Stimulated activated naive CD8-positive, alpha-beta T cell treated with anti-CD3 and anti-CD28 coated beads, Interleukin-15, amount 100 ng/mL, for 72 hours (primary cell): ENCODE measurements at regions not wholly inside any gene's neighbourhood (a gene's known extent, or its start where the extent isn't known, plus 50 kb on each side); places are given as distances from the start of the nearest gene placed in this dataset.

ENCODE experiments used
- ATAC-seq: fragments of 150-1000 bp; cut with Tn5 transposase; 2 replicates; pipeline ENCODE4 v1.10.0; 2021; ENCODE audit warnings: mild to moderate bottlenecking, moderate library complexity
- DNase-seq, 2 donors: peaks; one replicate each; pipeline ENCODE4 v3.0.0; 2021 to 2022
- H3K27ac Mint-ChIP-seq, 2 donors: one replicate each; pipeline ENCODE4 v1.8.0; 2022; ENCODE audit warnings: mild to moderate bottlenecking in 2 of 2, mixed read lengths in 2 of 2, moderate library complexity in 2 of 2
- H3K27me3 Mint-ChIP-seq: one replicate; pipeline ENCODE4 v1.8.0; 2022; ENCODE audit warnings: mixed read lengths
- H3K4me1 Mint-ChIP-seq: one replicate; pipeline ENCODE4 v1.8.0; 2022; ENCODE audit warnings: mild to moderate bottlenecking, mixed read lengths
- H3K4me3 Mint-ChIP-seq, 2 donors: one replicate each; pipeline ENCODE4 v1.8.0; 2022; ENCODE audit warnings: mild to moderate bottlenecking in 2 of 2, mixed read lengths in 2 of 2, moderate library complexity in 1 of 2
- H3K9me3 Mint-ChIP-seq, 2 donors: one replicate each; pipeline ENCODE4 v1.8.0; 2022; ENCODE audit warnings: mixed read lengths in 2 of 2

GRCh38 chr15:39376371-39376909, 204.4 kb upstream of the THBS1 start:
- DNase-seq (no peak), ATAC-seq (no peak)
- no peak overlapping the region for H3K4me3 Mint-ChIP-seq
- H3K27ac Mint-ChIP-seq: no peak overlapping the region
- H3K27me3 Mint-ChIP-seq: peaks cover 19% of the 10 kb centered on the region
- H3K9me3 Mint-ChIP-seq: peaks cover 7 to 11% of the 10 kb centered on the region in 2 donors
- no peaks in the 10 kb centered on the region for H3K4me1 Mint-ChIP-seq

GRCh38 chr15:39381517-39381916, 199.4 kb upstream of the THBS1 start:
- H3K9me3 Mint-ChIP-seq: no peaks in the 10 kb centered on the region
- H3K27ac Mint-ChIP-seq: no peak overlapping the region
- H3K4me1 Mint-ChIP-seq: no peaks in the 10 kb centered on the region
- no peak overlapping the region for H3K4me3 Mint-ChIP-seq
- DNase-seq: no peak
- peaks cover 19% of the 10 kb centered on the region for H3K27me3 Mint-ChIP-seq
- no peak for ATAC-seq

GRCh38 chr15:39388118-39388517, 192.8 kb upstream of the THBS1 start:
- no peaks in the 10 kb centered on the region for H3K4me1 Mint-ChIP-seq

GRCh38 chr15:39391230-39391629, 189.6 kb upstream of the THBS1 start:
- Mint-ChIP-seq H3K4me3 (no peak overlapping the region), H3K4me1 (no peaks in the 10 kb centered on the region), H3K9me3 (no peaks in the 10 kb centered on the region), H3K27ac (no peak overlapping the region), H3K27me3 (peaks cover 14% of the 10 kb centered on the region)
- DNase-seq (no peak), ATAC-seq (no peak)

More at GRCh38 chr15:39388118-39388517, 192.8 kb upstream of the THBS1 start:
- ATAC-seq (no peak), DNase-seq (no peak)
- Mint-ChIP-seq H3K9me3 (no peaks in the 10 kb centered on the region), H3K4me3 (no peak overlapping the region), H3K27me3 (peaks cover 8% of the 10 kb centered on the region), H3K27ac (no peak overlapping the region)

- H3K9me3 Mint-ChIP-seq: no peaks in the 10 kb centered on the region
- H3K27me3 Mint-ChIP-seq: peaks cover 17% of the 10 kb centered on the region
- H3K4me3 Mint-ChIP-seq: no peak overlapping the region
- H3K27ac Mint-ChIP-seq: no peak overlapping the region
- ATAC-seq (no peak), DNase-seq (no peak)
- H3K4me1 Mint-ChIP-seq: no peaks in the 10 kb centered on the region
These were observed 188.3 kb upstream of the THBS1 start for GRCh38 chr15:39392469-39393047.

- no peak for ATAC-seq
- no peak overlapping the region for H3K27ac Mint-ChIP-seq
These were observed 187.1 kb upstream of the THBS1 start for GRCh38 chr15:39393575-39394335.

GRCh38 chr15:39394496-39394895, 186.4 kb upstream of the THBS1 start:
- H3K9me3 Mint-ChIP-seq: no peaks in the 10 kb centered on the region
- H3K4me3 Mint-ChIP-seq: no peak overlapping the region
- peaks cover 17% of the 10 kb centered on the region for H3K27me3 Mint-ChIP-seq
- H3K4me1 Mint-ChIP-seq: no peaks in the 10 kb centered on the region
- DNase-seq (no peak), ATAC-seq (no peak)
- no peak overlapping the region for H3K27ac Mint-ChIP-seq

More at GRCh38 chr15:39393575-39394335, 187.1 kb upstream of the THBS1 start:
- Mint-ChIP-seq H3K4me1 (no peaks in the 10 kb centered on the region), H3K27me3 (peaks cover 17% of the 10 kb centered on the region), H3K9me3 (no peaks in the 10 kb centered on the region), H3K4me3 (no peak overlapping the region)
- no peak for DNase-seq

- Mint-ChIP-seq H3K4me3 (no peak overlapping the region), H3K27me3 (peaks cover 11% of the 10 kb centered on the region), H3K9me3 (no peaks in the 10 kb centered on the region), H3K4me1 (no peaks in the 10 kb centered on the region), H3K27ac (no peak overlapping the region)
- DNase-seq: no peak
- no peak for ATAC-seq
These were observed 183.8 kb upstream of the THBS1 start for GRCh38 chr15:39396979-39397615.

- H3K4me3 Mint-ChIP-seq: no peak overlapping the region
- no peak overlapping the region for H3K27ac Mint-ChIP-seq
- DNase-seq: no peak
- H3K4me1 Mint-ChIP-seq: no peaks in the 10 kb centered on the region
- peaks cover 9% of the 10 kb centered on the region for H3K27me3 Mint-ChIP-seq
- ATAC-seq: no peak
- H3K9me3 Mint-ChIP-seq: no peaks in the 10 kb centered on the region
These were observed 183.0 kb upstream of the THBS1 start for GRCh38 chr15:39397883-39398282.

GRCh38 chr15:39399600-39399999, 181.3 kb upstream of the THBS1 start:
- H3K27me3 Mint-ChIP-seq: peaks cover 9% of the 10 kb centered on the region
- H3K4me1 Mint-ChIP-seq: no peaks in the 10 kb centered on the region
- H3K27ac Mint-ChIP-seq: no peak overlapping the region
- no peaks in the 10 kb centered on the region for H3K9me3 Mint-ChIP-seq
- no peak overlapping the region for H3K4me3 Mint-ChIP-seq
- no peak for ATAC-seq
- DNase-seq: no peak

GRCh38 chr15:39400002-39400401, 180.9 kb upstream of the THBS1 start:
- peaks cover 9% of the 10 kb centered on the region for H3K27me3 Mint-ChIP-seq
- ATAC-seq: no peak

GRCh38 chr15:39400821-39401550, 179.9 kb upstream of the THBS1 start:
- Mint-ChIP-seq H3K9me3 (no peaks in the 10 kb centered on the region), H3K4me1 (no peaks in the 10 kb centered on the region), H3K4me3 (no peak overlapping the region), H3K27me3 (peaks cover 5% of the 10 kb centered on the region), H3K27ac (no peak overlapping the region)
- DNase-seq: no peak
- ATAC-seq: no peak

More at GRCh38 chr15:39400002-39400401, 180.9 kb upstream of the THBS1 start:
- Mint-ChIP-seq H3K9me3 (no peaks in the 10 kb centered on the region), H3K27ac (no peak overlapping the region), H3K4me3 (no peak overlapping the region), H3K4me1 (no peaks in the 10 kb centered on the region)
- no peak for DNase-seq

GRCh38 chr15:39403640-39404117, 177.2 kb upstream of the THBS1 start:
- ATAC-seq: no peak
- peaks cover 11% of the 10 kb centered on the region for H3K27me3 Mint-ChIP-seq

GRCh38 chr15:39404767-39405181, 176.1 kb upstream of the THBS1 start:
- no peak for ATAC-seq
- H3K27me3 Mint-ChIP-seq: peaks cover 11% of the 10 kb centered on the region
- DNase-seq: no peak
- no peak overlapping the region for H3K4me3 Mint-ChIP-seq
- no peak overlapping the region for H3K27ac Mint-ChIP-seq
- H3K9me3 Mint-ChIP-seq: no peaks in the 10 kb centered on the region
- H3K4me1 Mint-ChIP-seq: no peaks in the 10 kb centered on the region

More at GRCh38 chr15:39403640-39404117, 177.2 kb upstream of the THBS1 start:
- Mint-ChIP-seq H3K27ac (no peak overlapping the region), H3K9me3 (no peaks in the 10 kb centered on the region), H3K4me3 (no peak overlapping the region), H3K4me1 (no peaks in the 10 kb centered on the region)
- DNase-seq: no peak

- Mint-ChIP-seq H3K27me3 (peaks cover 21% of the 10 kb centered on the region), H3K27ac (no peak overlapping the region), H3K9me3 (peaks cover 0 to 7% of the 10 kb centered on the region in 2 donors), H3K4me1 (peaks cover 8% of the 10 kb centered on the region), H3K4me3 (no peak overlapping the region)
- no peak for ATAC-seq
- DNase-seq: no peak
These were observed 174.4 kb upstream of the THBS1 start for GRCh38 chr15:39406485-39406884.
